HEK293 (cell line): ENCODE measurements at regions not wholly inside any gene's neighbourhood (a gene's known extent, or its start where the extent isn't known, plus 50 kb on each side); places are given as distances from the start of the nearest gene placed in this dataset.

ENCODE experiments used
- CTCF ChIP-seq: fragments of 450-650 bp; formaldehyde crosslinking; IDR thresholded peaks from 2 replicates; pipeline ENCODE4 v1.5.1; 2016; ENCODE audit warnings: missing biosample characterization, missing genetic modification characterization
- ELK4 ChIP-seq: IDR thresholded peaks from 2 replicates; pipeline ENCODE4 v1.6.1; 2011; ENCODE audit warnings: mild to moderate bottlenecking, low read depth, low read length, borderline replicate concordance
- KLF16 ChIP-seq: fragments of 450-650 bp; formaldehyde crosslinking; IDR thresholded peaks from 2 replicates; pipeline ENCODE4 v1.5.1; 2017; ENCODE audit warnings: missing biosample characterization, missing genetic modification characterization
- PATZ1 ChIP-seq: fragments of 450-650 bp; formaldehyde crosslinking; IDR thresholded peaks from 2 replicates; pipeline ENCODE4 v1.5.1; 2016; ENCODE audit warnings: missing biosample characterization, missing genetic modification characterization
- ZNF133 ChIP-seq: fragments of 450-650 bp; formaldehyde crosslinking; IDR thresholded peaks from 2 replicates; pipeline ENCODE4 v1.5.1; 2016; ENCODE audit warnings: missing biosample characterization, missing genetic modification characterization
- ZNF274 ChIP-seq, 2 experiments: fragments of 200-500 bp in 1 of 2; fragments of 450-650 bp in 1 of 2; sonication (Bioruptor generic) in 1 of 2; formaldehyde crosslinking in 1 of 2; IDR thresholded peaks; 2 replicates each; pipeline versions ENCODE4 v1.5.1 to v1.6.1; 2014 to 2016; ENCODE audit warnings: borderline replicate concordance in 1 of 2, inconsistent platforms in 1 of 2, low read length in 1 of 2, missing biosample characterization in 1 of 2, missing genetic modification characterization in 1 of 2
- ZNF280C ChIP-seq: fragments of 450-650 bp; formaldehyde crosslinking; IDR thresholded peaks from 2 replicates; pipeline ENCODE4 v1.5.1; 2016; ENCODE audit warnings: missing biosample characterization, missing genetic modification characterization
- ZNF280D ChIP-seq: fragments of 450-650 bp; formaldehyde crosslinking; IDR thresholded peaks from 2 replicates; pipeline ENCODE4 v1.5.1; 2016; ENCODE audit warnings: missing biosample characterization, missing genetic modification characterization
- ZNF473 ChIP-seq: fragments of 450-650 bp; formaldehyde crosslinking; IDR thresholded peaks from 2 replicates; pipeline ENCODE4 v1.5.1; 2017; ENCODE audit warnings: missing biosample characterization, missing genetic modification characterization
- ZNF629 ChIP-seq: fragments of 450-650 bp; formaldehyde crosslinking; IDR thresholded peaks from 2 replicates; pipeline ENCODE4 v1.5.1; 2017; ENCODE audit warnings: missing biosample characterization, missing genetic modification characterization
- ZSCAN4 ChIP-seq: fragments of 450-650 bp; formaldehyde crosslinking; IDR thresholded peaks from 2 replicates; pipeline ENCODE4 v1.5.1; 2017; ENCODE audit warnings: missing biosample characterization, missing genetic modification characterization

DNA sequence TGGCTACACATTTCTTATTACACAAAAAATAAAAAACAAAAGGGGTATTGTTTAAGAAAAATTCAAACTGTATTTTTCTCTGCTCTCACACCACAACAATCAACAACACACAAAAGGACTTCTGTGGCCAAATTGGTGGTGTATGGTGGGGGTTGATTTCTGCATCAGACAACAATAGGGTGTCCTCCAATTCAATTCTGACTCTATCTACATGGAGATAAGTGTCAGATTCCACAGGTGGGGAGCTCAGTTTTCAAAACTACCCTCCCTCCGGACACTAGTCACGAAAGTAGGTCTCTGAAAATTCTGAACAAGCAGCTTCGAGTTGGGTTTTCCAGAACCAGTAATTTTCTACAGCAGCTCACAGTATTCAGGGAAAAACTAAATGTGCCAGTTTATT lies 744.9 kb upstream of the NCAM2 start:
- no peak for TF ChIP-seq ZNF280D
- TF ChIP-seq ZNF280C (tag by site-specific recombination), result no peak
- no peak for TF ChIP-seq CTCF
- no peak for TF ChIP-seq ZNF473 (tag by site-specific recombination)
- TF ChIP-seq ZNF133 (tag by site-specific recombination), result no peak
- no peak for TF ChIP-seq PATZ1 (tag by site-specific recombination)
- TF ChIP-seq KLF16 (tag by site-specific recombination), result no peak
- TF ChIP-seq ZNF629 (tag by site-specific recombination), result no peak
- no peak for TF ChIP-seq ELK4
- no peak for TF ChIP-seq ZNF274 (IDR thresholded peaks at IDR 0.05; ENCODE audit: low read length)
- no peak for TF ChIP-seq ZNF274 (tag by site-specific recombination; IDR thresholded peaks at IDR 0.05; ENCODE audit: borderline replicate concordance)
- no peak for TF ChIP-seq ZSCAN4 (tag by site-specific recombination)
